ENCODE measurements at regions not wholly inside any gene's neighbourhood (a gene's known extent, or its start where the extent isn't known, plus 50 kb on each side); places are given as distances from the start of the nearest gene placed in this dataset.

DNA sequence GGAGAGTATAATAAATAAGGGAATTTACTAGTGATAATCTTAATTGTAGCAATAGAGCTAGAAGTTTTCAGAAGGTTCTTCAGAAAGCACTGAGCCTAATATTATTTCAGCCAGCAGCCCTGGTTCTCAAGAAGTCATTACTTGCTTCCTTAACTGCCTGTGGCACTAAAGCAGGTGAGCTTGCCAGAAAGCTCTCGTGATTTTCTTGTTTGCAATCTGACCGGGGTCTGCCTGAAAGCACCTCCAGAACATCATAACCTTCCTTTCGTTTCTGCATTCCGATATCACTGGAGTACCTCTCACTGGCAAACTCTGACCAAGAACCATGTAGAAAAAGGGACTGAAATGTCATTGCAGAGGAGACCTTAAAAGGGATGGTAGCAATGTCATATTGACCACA is 510.3 kb downstream of the ZIC1 start (continued):
- TF ChIP-seq MXI1 (conservative IDR thresholded peaks at IDR 0.05; ENCODE audit: poor library complexity, severe bottlenecking) = no peak
- no peak for TF ChIP-seq EP300 (conservative IDR thresholded peaks at IDR 0.05; ENCODE audit: poor library complexity, severe bottlenecking)
- no peak for TF ChIP-seq POLR2AphosphoS5 (IDR thresholded peaks at IDR 0.05)

DNA sequence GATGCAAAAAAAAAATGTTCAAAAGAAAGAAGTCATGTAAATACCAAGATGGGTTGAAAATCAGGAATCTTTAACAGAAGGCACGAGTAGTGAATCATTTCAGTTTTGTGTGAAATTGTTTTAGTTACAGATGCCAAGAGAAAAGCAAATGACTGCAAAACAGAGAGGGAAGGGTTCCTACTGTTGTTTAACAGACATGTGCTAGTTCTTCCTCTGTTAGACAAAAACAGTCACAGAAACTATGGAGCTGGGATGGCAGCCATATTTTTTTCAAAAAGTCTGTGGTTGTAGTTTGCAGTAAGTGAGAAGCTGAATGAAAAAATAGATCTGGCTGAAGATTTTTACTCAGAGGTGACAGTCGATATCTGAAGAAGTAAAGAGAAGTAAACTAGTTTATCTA is 511.9 kb downstream of the ZIC1 start:
- TF ChIP-seq POLR2AphosphoS5 (IDR thresholded peaks at IDR 0.05) (no peak), EZH2 (IDR thresholded peaks at IDR 0.05; ENCODE audit: borderline replicate concordance, insufficient read depth, low read length, poor library complexity, severe bottlenecking) (no peak), MXI1 (conservative IDR thresholded peaks at IDR 0.05; ENCODE audit: poor library complexity, severe bottlenecking) (no peak), TAF1 (IDR thresholded peaks at IDR 0.05; ENCODE audit: low read depth) (no peak), RAD21 (conservative IDR thresholded peaks at IDR 0.05) (no peak), EP300 (conservative IDR thresholded peaks at IDR 0.05; ENCODE audit: poor library complexity, severe bottlenecking) (no peak), SMC3 (conservative IDR thresholded peaks at IDR 0.05; ENCODE audit: poor library complexity) (no peak), REST (IDR thresholded peaks at IDR 0.05; ENCODE audit: borderline replicate concordance) (no peak)
- TF ChIP-seq, protein P1, sequence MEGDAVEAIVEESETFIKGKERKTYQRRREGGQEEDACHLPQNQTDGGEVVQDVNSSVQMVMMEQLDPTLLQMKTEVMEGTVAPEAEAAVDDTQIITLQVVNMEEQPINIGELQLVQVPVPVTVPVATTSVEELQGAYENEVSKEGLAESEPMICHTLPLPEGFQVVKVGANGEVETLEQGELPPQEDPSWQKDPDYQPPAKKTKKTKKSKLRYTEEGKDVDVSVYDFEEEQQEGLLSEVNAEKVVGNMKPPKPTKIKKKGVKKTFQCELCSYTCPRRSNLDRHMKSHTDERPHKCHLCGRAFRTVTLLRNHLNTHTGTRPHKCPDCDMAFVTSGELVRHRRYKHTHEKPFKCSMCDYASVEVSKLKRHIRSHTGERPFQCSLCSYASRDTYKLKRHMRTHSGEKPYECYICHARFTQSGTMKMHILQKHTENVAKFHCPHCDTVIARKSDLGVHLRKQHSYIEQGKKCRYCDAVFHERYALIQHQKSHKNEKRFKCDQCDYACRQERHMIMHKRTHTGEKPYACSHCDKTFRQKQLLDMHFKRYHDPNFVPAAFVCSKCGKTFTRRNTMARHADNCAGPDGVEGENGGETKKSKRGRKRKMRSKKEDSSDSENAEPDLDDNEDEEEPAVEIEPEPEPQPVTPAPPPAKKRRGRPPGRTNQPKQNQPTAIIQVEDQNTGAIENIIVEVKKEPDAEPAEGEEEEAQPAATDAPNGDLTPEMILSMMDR (IDR thresholded peaks at IDR 0.05; ENCODE audit: poor library complexity, severe bottlenecking) = no peak
- peak overlapping the region; percentile 2 for H2AFZ ChIP-seq (ENCODE audit: low read depth, low read length)
- no peaks in the 10 kb centered on the region for H3K36me3 ChIP-seq (ENCODE audit: insufficient read depth, low read length)
- H3K9me2 ChIP-seq (ENCODE audit: insufficient read depth, low read length) = no peaks in the 10 kb centered on the region
- no peaks in the 10 kb centered on the region for H3F3A ChIP-seq (ENCODE audit: insufficient read depth, low read length, poor library complexity, severe bottlenecking)
- H3K79me2 ChIP-seq (replicated peaks; ENCODE audit: insufficient read depth, low read length) = no peaks in the 10 kb centered on the region
- H3K27ac ChIP-seq (ENCODE audit: low read length) = no peak overlapping the region
- no peaks in the 10 kb centered on the region for H3K27me3 ChIP-seq (ENCODE audit: insufficient read depth, low read depth, low read length)
- no peaks in the 10 kb centered on the region for H4K20me1 ChIP-seq (ENCODE audit: insufficient read depth)
- no peak overlapping the region for H3K9ac ChIP-seq (ENCODE audit: low read length)
- H3K9me3 ChIP-seq (ENCODE audit: low read length) = no peaks in the 10 kb centered on the region
- H3K4me2 ChIP-seq (ENCODE audit: low read length) = no peak overlapping the region
- H3K4me3 ChIP-seq (ENCODE audit: low read length) = no peak overlapping the region

GRCh38 chr3:147924755-147925154 is 515.6 kb downstream of the ZIC1 start:
- Histone ChIP-seq H4K20me1 (ENCODE audit: insufficient read depth) (no peaks in the 10 kb centered on the region), H3K4me2 (ENCODE audit: low read length) (no peak overlapping the region), H3K36me3 (ENCODE audit: insufficient read depth, low read length) (no peaks in the 10 kb centered on the region), H2AFZ (ENCODE audit: low read depth, low read length) (no peak overlapping the region), H3K9ac (ENCODE audit: low read length) (no peak overlapping the region), H3K4me3 (ENCODE audit: low read length) (no peak overlapping the region), H3K9me2 (ENCODE audit: insufficient read depth, low read length) (no peaks in the 10 kb centered on the region), H3F3A (ENCODE audit: insufficient read depth, low read length, poor library complexity, severe bottlenecking) (no peaks in the 10 kb centered on the region), H3K27me3 (ENCODE audit: insufficient read depth, low read depth, low read length) (no peaks in the 10 kb centered on the region), H3K27ac (ENCODE audit: low read length) (no peak overlapping the region), H3K79me2 (replicated peaks; ENCODE audit: insufficient read depth, low read length) (no peaks in the 10 kb centered on the region), H3K9me3 (ENCODE audit: low read length) (no peaks in the 10 kb centered on the region)
- no peak for TF ChIP-seq SMC3 (conservative IDR thresholded peaks at IDR 0.05; ENCODE audit: poor library complexity)
- TF ChIP-seq TAF1 (IDR thresholded peaks at IDR 0.05; ENCODE audit: low read depth) = no peak
- TF ChIP-seq, protein P1 (IDR thresholded peaks at IDR 0.05; ENCODE audit: poor library complexity, severe bottlenecking) = no peak
- TF ChIP-seq REST (IDR thresholded peaks at IDR 0.05; ENCODE audit: borderline replicate concordance) = no peak
- no peak for TF ChIP-seq POLR2AphosphoS5 (IDR thresholded peaks at IDR 0.05)
- no peak for TF ChIP-seq EZH2 (IDR thresholded peaks at IDR 0.05; ENCODE audit: borderline replicate concordance, insufficient read depth, low read length, poor library complexity, severe bottlenecking)
- no peak for TF ChIP-seq MXI1 (conservative IDR thresholded peaks at IDR 0.05; ENCODE audit: poor library complexity, severe bottlenecking)
- TF ChIP-seq RAD21 (conservative IDR thresholded peaks at IDR 0.05) = no peak
- no peak for TF ChIP-seq EP300 (conservative IDR thresholded peaks at IDR 0.05; ENCODE audit: poor library complexity, severe bottlenecking)
